ENCODE measurements at regions not wholly inside any gene's neighbourhood (a gene's known extent, or its start where the extent isn't known, plus 50 kb on each side); places are given as distances from the start of the nearest gene placed in this dataset.
"Not testable (repeated sequence)": the region's sequence is repeated elsewhere in the genome, so short reads cannot be mapped to it uniquely, and the experiment has no call there.

GRCh38 chr10:42988517-42989395 lies 88.1 kb upstream of the RET start:
- peak; percentile 49 for DNase-seq

GRCh38 chr10:42989481-42989921 lies 87.4 kb upstream of the RET start:
- DNase-seq, result no peak

GRCh38 chr10:42990016-42990720 lies 86.7 kb upstream of the RET start:
- no peak for DNase-seq

- DNase-seq, result no peak
These were observed 86.0 kb upstream of the RET start for GRCh38 chr10:42990721-42991441.

- DNase-seq, result no peak
These were observed 85.3 kb upstream of the RET start for GRCh38 chr10:42991442-42992098.

- DNase-seq, result no peak
These were observed 84.5 kb upstream of the RET start for GRCh38 chr10:42992156-42992956.

- DNase-seq, result no peak
These were observed 83.9 kb upstream of the RET start for GRCh38 chr10:42992957-42993390.

GRCh38 chr10:42994909-42995308 lies 82.0 kb upstream of the RET start:
- not testable (repeated sequence) for DNase-seq

GRCh38 chr10:42995537-42995936 lies 81.3 kb upstream of the RET start:
- no peak for DNase-seq

- no peak for DNase-seq
These were observed 80.3 kb upstream of the RET start for GRCh38 chr10:42996588-42996987.

- no peak for DNase-seq
These were observed 79.6 kb upstream of the RET start for GRCh38 chr10:42997151-42997848.

GRCh38 chr10:42997849-42998165 lies 79.1 kb upstream of the RET start:
- DNase-seq, result no peak

- DNase-seq, result no peak
These were observed 78.1 kb upstream of the RET start for GRCh38 chr10:42998481-42999384.

GRCh38 chr10:42999385-43000020 lies 77.4 kb upstream of the RET start:
- no peak for DNase-seq

GRCh38 chr10:43000021-43000411 lies 76.9 kb upstream of the RET start:
- DNase-seq, result no peak

- DNase-seq, result no peak
These were observed 76.0 kb upstream of the RET start for GRCh38 chr10:43000651-43001426.

- no peak for DNase-seq
These were observed 75.5 kb upstream of the RET start for GRCh38 chr10:43001427-43001795.

GRCh38 chr10:43002596-43002995 lies 74.3 kb upstream of the RET start:
- DNase-seq, result no peak

GRCh38 chr10:43006490-43006889 lies 70.4 kb upstream of the RET start:
- no peak for DNase-seq
